Colonic mucosa (tissue), 4 donors: ENCODE measurements at regions not wholly inside any gene's neighbourhood (a gene's known extent, or its start where the extent isn't known, plus 50 kb on each side); places are given as distances from the start of the nearest gene placed in this dataset.

Experiments used
- DNase-seq: peaks from one replicate; pipeline ENCODE4 v3.0.0-alpha.2; 2020
- H3K27ac ChIP-seq: fragments of 200-600 bp; one replicate; pipeline ENCODE4 v1.8.0; 2021
- H3K27me3 ChIP-seq: fragments of 200-600 bp; one replicate; pipeline ENCODE4 v1.8.0; 2021
- H3K36me3 ChIP-seq: fragments of 200-600 bp; one replicate; pipeline ENCODE4 v1.8.0; 2021
- H3K4me1 ChIP-seq: fragments of 200-600 bp; one replicate; pipeline ENCODE4 v1.8.0; 2021; ENCODE audit warnings: mild to moderate bottlenecking
- H3K4me3 ChIP-seq: fragments of 200-600 bp; one replicate; pipeline ENCODE4 v1.8.0; 2021
- H3K9ac ChIP-seq, 2 donors: one replicate each; pipeline ENCODE4 v1.7.0; 2013; ENCODE audit warnings: control low read depth in 2 of 2, low read depth in 2 of 2, low read length in 2 of 2
- H3K9me3 ChIP-seq: fragments of 200-600 bp; one replicate; pipeline ENCODE4 v1.8.0; 2021
- CTCF ChIP-seq: fragments of 200-600 bp; IDR thresholded peaks from one replicate; pipeline ENCODE4 v1.8.0; 2022; ENCODE audit warnings: antibody characterized with exemption, mild to moderate bottlenecking
- intact Hi-C: fragments of 100-400 bp; cut with DNase I; formaldehyde crosslinking; loops from one replicate; pipeline ENCODE4 v1.14.1; 2022
- donor health status: healthy.
- donor health status: DM: no; HTN: no; CAD: no.
- donor health status: DM: no; HTN: no; CAD: no.

- no peak overlapping the region for H3K27ac ChIP-seq
- no peak for DNase-seq
- intact Hi-C loops: no loop called here
These were observed 1960.9 kb upstream of the DEFB115 start for GRCh38 chr20:29296256-29297230.

GRCh38 chr20:29297411-29298270 is 1959.8 kb upstream of the DEFB115 start:
- TF ChIP-seq CTCF: no peak
- no peak overlapping the region for H3K27ac ChIP-seq
- no peaks in the 10 kb centered on the region for H3K27me3 ChIP-seq
- no peak overlapping the region for H3K4me3 ChIP-seq
- no peaks in the 10 kb centered on the region for H3K9me3 ChIP-seq
- intact Hi-C loops: no loop called here
- no peaks in the 10 kb centered on the region for H3K4me1 ChIP-seq
- no peak for DNase-seq
- no peaks in the 10 kb centered on the region for H3K36me3 ChIP-seq
- no peak overlapping the region for H3K9ac ChIP-seq

More at GRCh38 chr20:29296256-29297230, 1960.9 kb upstream of the DEFB115 start:
- no peak overlapping the region for H3K4me3 ChIP-seq
- H3K27me3 ChIP-seq: no peaks in the 10 kb centered on the region
- no peaks in the 10 kb centered on the region for H3K4me1 ChIP-seq
- H3K9ac ChIP-seq: no peak overlapping the region
- H3K36me3 ChIP-seq: no peaks in the 10 kb centered on the region
- no peak for TF ChIP-seq CTCF
- H3K9me3 ChIP-seq: no peaks in the 10 kb centered on the region

GRCh38 chr20:29298271-29298590 is 1959.2 kb upstream of the DEFB115 start:
- DNase-seq: no peak
- no peaks in the 10 kb centered on the region for H3K9me3 ChIP-seq
- H3K27ac ChIP-seq: no peak overlapping the region
- H3K4me3 ChIP-seq: no peak overlapping the region
- H3K9ac ChIP-seq: no peak overlapping the region
- no peak for TF ChIP-seq CTCF
- no peaks in the 10 kb centered on the region for H3K36me3 ChIP-seq
- H3K4me1 ChIP-seq: no peaks in the 10 kb centered on the region
- intact Hi-C loops: no loop called here
- no peaks in the 10 kb centered on the region for H3K27me3 ChIP-seq

GRCh38 chr20:29298759-29299613 is 1958.5 kb upstream of the DEFB115 start:
- DNase-seq: no peak
- intact Hi-C loops: no loop called here
- no peaks in the 10 kb centered on the region for H3K27me3 ChIP-seq
- TF ChIP-seq CTCF: no peak
- H3K36me3 ChIP-seq: no peaks in the 10 kb centered on the region
- no peak overlapping the region for H3K9ac ChIP-seq
- no peak overlapping the region for H3K27ac ChIP-seq
- H3K9me3 ChIP-seq: no peaks in the 10 kb centered on the region
- H3K4me3 ChIP-seq: no peak overlapping the region
- no peaks in the 10 kb centered on the region for H3K4me1 ChIP-seq
